ENCODE measurements at regions not wholly inside any gene's neighbourhood (a gene's known extent, or its start where the extent isn't known, plus 50 kb on each side); places are given as distances from the start of the nearest gene placed in this dataset.

DNA sequence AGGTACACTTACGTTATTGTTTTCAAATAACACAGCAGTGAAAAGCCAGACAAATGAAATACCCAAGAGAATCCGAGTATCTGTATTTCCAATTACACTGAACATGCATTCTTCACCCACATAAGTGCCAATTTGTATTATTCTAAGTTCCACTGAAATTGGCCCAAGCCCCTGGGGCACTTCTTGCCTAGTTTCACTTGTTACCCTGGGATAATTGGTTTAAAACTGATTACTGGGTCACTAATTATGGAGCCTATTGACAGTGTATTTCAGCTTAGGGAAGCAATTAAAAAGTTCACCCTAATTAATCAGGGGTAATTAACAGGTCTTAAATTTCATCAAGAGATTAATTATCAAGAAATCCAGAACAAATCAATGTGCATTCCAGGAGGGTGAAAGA lies 60.5 kb upstream of the HS3ST2 start:
- Mint-ChIP-seq H3K4me1 (no peaks in the 10 kb centered on the region), H3K9me3 (no peaks in the 10 kb centered on the region), H3K36me3 (ENCODE audit: insufficient read depth) (peaks cover 1% of the 10 kb centered on the region), H3K27me3 (peaks cover 22% of the 10 kb centered on the region), H3K4me3 (no peak overlapping the region), H3K27ac (ENCODE audit: low read depth) (no peak overlapping the region)
- no peak for DNase-seq (ENCODE audit: low spot score in 2 of 2)
- ATAC-seq (replicated peaks; ENCODE audit: extremely low read depth, poor library complexity, severe bottlenecking) = no peak

DNA sequence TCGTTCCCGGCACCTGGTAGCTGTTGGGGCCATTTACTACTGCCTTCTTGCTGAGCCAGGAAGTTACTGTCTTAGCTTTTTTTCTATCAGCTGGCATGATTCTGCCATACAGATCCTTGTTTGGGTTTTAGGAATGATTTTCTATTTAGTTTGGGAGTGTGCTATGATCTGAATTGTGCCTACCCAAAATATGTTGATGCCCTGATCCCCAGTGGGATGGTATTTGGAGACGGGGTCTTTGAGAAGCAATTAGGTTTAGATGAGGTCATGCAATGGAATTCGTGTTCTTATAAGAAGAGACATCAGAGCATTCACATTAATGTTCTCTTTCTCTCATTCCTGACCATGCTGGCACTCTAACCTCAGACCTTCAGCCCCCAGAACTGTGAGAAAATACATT lies 59.4 kb upstream of the HS3ST2 start:
- no peak for ATAC-seq (replicated peaks; ENCODE audit: extremely low read depth, poor library complexity, severe bottlenecking)
- Mint-ChIP-seq H3K9me3 (no peaks in the 10 kb centered on the region), H3K4me1 (no peaks in the 10 kb centered on the region), H3K36me3 (ENCODE audit: insufficient read depth) (peaks cover 1% of the 10 kb centered on the region), H3K27me3 (peaks cover 21% of the 10 kb centered on the region), H3K4me3 (no peak overlapping the region), H3K27ac (ENCODE audit: low read depth) (no peak overlapping the region)
- no peak for DNase-seq (ENCODE audit: low spot score in 2 of 2)

DNA sequence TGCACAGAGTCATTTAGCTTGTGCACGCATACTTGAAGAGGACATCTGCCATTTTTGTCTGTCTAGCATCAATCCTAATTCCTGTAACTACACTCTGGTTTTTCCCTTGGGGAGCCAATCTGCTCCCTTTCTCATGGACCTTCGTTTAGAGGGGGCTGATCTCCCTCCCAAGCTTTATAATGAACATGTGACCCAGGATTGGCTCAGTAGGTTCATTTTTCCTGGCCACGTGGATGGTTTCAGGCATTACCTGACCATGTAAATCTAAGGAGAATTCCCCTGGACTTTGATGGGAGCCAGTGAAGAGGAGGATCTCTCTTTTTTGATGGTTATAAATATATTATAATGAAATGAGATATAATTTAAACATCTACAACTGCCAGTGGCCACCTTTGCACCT lies 56.8 kb upstream of the HS3ST2 start:
- no peaks in the 10 kb centered on the region for H3K4me1 Mint-ChIP-seq
- H3K9me3 Mint-ChIP-seq = no peaks in the 10 kb centered on the region
- no peak overlapping the region for H3K4me3 Mint-ChIP-seq
- no peak for ATAC-seq (replicated peaks; ENCODE audit: extremely low read depth, poor library complexity, severe bottlenecking)
- H3K36me3 Mint-ChIP-seq (ENCODE audit: insufficient read depth) = peaks cover 1% of the 10 kb centered on the region
- DNase-seq (ENCODE audit: low spot score in 2 of 2) = no peak
- H3K27ac Mint-ChIP-seq (ENCODE audit: low read depth) = no peak overlapping the region
- H3K27me3 Mint-ChIP-seq = peaks cover 12% of the 10 kb centered on the region

- Mint-ChIP-seq H3K36me3 (ENCODE audit: insufficient read depth) (peaks cover 2% of the 10 kb centered on the region), H3K4me1 (no peaks in the 10 kb centered on the region), H3K4me3 (no peak overlapping the region), H3K27me3 (peaks cover 25% of the 10 kb centered on the region), H3K9me3 (no peaks in the 10 kb centered on the region), H3K27ac (ENCODE audit: low read depth) (no peak overlapping the region)
- ATAC-seq (replicated peaks; ENCODE audit: extremely low read depth, poor library complexity, severe bottlenecking) (no peak), DNase-seq (ENCODE audit: low spot score in 2 of 2) (no peak)
Observed at GRCh38 chr16:22762486-22762885, 51.5 kb upstream of the HS3ST2 start.

DNA sequence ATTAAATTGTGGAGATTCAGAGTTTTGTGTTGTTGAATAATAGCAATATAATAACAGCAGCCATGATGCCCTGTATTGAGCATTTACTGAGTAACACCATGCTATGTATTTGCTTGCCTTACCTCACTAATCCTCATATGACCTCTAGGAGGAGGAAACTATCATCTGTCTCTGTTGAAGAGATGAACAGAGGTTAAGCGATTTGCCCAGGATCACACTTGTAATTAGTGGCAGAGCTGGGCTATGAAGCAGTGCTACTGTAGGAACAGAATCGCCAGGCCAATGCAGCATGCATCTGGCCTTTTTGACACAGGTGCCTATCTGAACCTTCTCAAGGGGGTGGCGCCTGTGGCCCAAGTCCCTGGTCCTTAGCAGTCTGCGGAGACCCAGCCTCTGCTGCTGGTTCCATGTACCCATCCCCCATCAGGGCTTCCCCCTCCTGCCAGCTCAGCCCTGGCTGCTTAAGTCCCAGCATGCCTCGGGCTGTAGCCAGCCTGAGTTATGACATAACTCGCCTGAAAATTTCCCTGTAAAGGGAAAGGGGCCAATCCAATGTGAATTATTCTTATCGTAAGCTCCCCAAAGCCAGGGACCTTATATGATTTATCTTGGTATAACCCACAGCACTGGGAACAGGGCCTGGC lies 50.4 kb upstream of the HS3ST2 start:
- peaks cover 21% of the 10 kb centered on the region for H3K27me3 Mint-ChIP-seq
- no peak overlapping the region for H3K4me3 Mint-ChIP-seq
- H3K36me3 Mint-ChIP-seq (ENCODE audit: insufficient read depth) = peaks cover 2% of the 10 kb centered on the region
- ATAC-seq (replicated peaks; ENCODE audit: extremely low read depth, poor library complexity, severe bottlenecking) (no peak), DNase-seq (ENCODE audit: low spot score in 2 of 2) (no peak)
- H3K4me1 Mint-ChIP-seq = no peaks in the 10 kb centered on the region
- no peak overlapping the region for H3K27ac Mint-ChIP-seq (ENCODE audit: low read depth)
- H3K9me3 Mint-ChIP-seq = no peaks in the 10 kb centered on the region
